Omental fat pad (tissue), 3 donors: ENCODE measurements at regions not wholly inside any gene's neighbourhood (a gene's known extent, or its start where the extent isn't known, plus 50 kb on each side); places are given as distances from the start of the nearest gene placed in this dataset.

ENCODE experiments used
- ATAC-seq: fragments of 150-250 bp; one replicate; pipeline ENCODE4 v1.9.1; 2016; ENCODE audit warnings: mild to moderate bottlenecking, moderate library complexity; ENCODE audit not compliant: low FRiP score
- DNase-seq: peaks from one replicate; pipeline ENCODE4 v3.0.0-alpha.2; 2019; ENCODE audit warnings: low spot score
- CTCF ChIP-seq, 3 donors: fragments of 450-650 bp; IDR thresholded peaks; one replicate each; pipeline ENCODE4 v1.5.1; 2016 to 2017; ENCODE audit warnings: antibody characterized with exemption in 3 of 3, mild to moderate bottlenecking in 3 of 3, moderate library complexity in 2 of 3

- TF ChIP-seq CTCF (IDR thresholded peaks at IDR 0.05) = no peak
- ATAC-seq = no peak
- no peak for DNase-seq
These were observed 520.3 kb downstream of the SOX11 start for GRCh38 chr2:6212491-6212890.

GRCh38 chr2:6213056-6213780 is 521.0 kb downstream of the SOX11 start:
- ATAC-seq = no peak
- no peak for TF ChIP-seq CTCF (IDR thresholded peaks at IDR 0.05)
- no peak for DNase-seq

GRCh38 chr2:6214471-6214870 is 522.3 kb downstream of the SOX11 start:
- ATAC-seq (no peak), DNase-seq (no peak)
- TF ChIP-seq CTCF (IDR thresholded peaks at IDR 0.05) = no peak

- ATAC-seq (no peak), DNase-seq (no peak)
- TF ChIP-seq CTCF (IDR thresholded peaks at IDR 0.05) = no peak
These were observed 522.9 kb downstream of the SOX11 start for GRCh38 chr2:6215053-6215452.

GRCh38 chr2:6216234-6216633 is 524.0 kb downstream of the SOX11 start:
- DNase-seq (no peak), ATAC-seq (no peak)
- TF ChIP-seq CTCF (IDR thresholded peaks at IDR 0.05) = no peak

GRCh38 chr2:6218926-6219325 is 526.7 kb downstream of the SOX11 start:
- DNase-seq = no peak
- ATAC-seq = no peak
- no peak for TF ChIP-seq CTCF (IDR thresholded peaks at IDR 0.05)

GRCh38 chr2:6219906-6220305 is 527.7 kb downstream of the SOX11 start:
- ATAC-seq = no peak
- DNase-seq = no peak
- no peak for TF ChIP-seq CTCF (IDR thresholded peaks at IDR 0.05)
